ENCODE measurements at regions not wholly inside any gene's neighbourhood (a gene's known extent, or its start where the extent isn't known, plus 50 kb on each side); places are given as distances from the start of the nearest gene placed in this dataset.

- Histone ChIP-seq H3K4me1 (replicated peaks in 1 of 2) (no peaks in the 10 kb centered on the region), H3K4me3 (no peak overlapping the region), H3K27ac (no peak overlapping the region)
- no peak for ATAC-seq (replicated peaks in 6 of 8)
- 10 to 100% (median 33%) methylated on average over 1 to 4 of the region's 5 CpGs; no CpG with 5 or more reads in 2 of the 10 experiments for WGBS, 10 experiments
- in situ Hi-C loops (cut with MboI; ENCODE audit: low pct_unique_long_range_greater_than_20kb in 2 of 9, low sequenced_read_pairs in 9 of 9, unreplicated experiment in 9 of 9) = no loop called here
Measured at GRCh38 chr19:28341810-28342350, 871.1 kb downstream of the UQCRFS1 start.

- 32 to 100% (median 80%) methylated on average over 1 to 3 of the region's 4 CpGs; no CpG with 5 or more reads in 3 of the 10 experiments for WGBS, 10 experiments
- Histone ChIP-seq H3K4me1 (replicated peaks in 1 of 2) (no peaks in the 10 kb centered on the region), H3K4me3 (no peak overlapping the region), H3K27ac (no peak overlapping the region)
- in situ Hi-C loops (cut with MboI; ENCODE audit: low pct_unique_long_range_greater_than_20kb in 2 of 9, low sequenced_read_pairs in 9 of 9, unreplicated experiment in 9 of 9) = no loop called here
- ATAC-seq (replicated peaks in 6 of 8) = no peak
Measured at GRCh38 chr19:28334419-28334818, 878.5 kb downstream of the UQCRFS1 start.

DNA sequence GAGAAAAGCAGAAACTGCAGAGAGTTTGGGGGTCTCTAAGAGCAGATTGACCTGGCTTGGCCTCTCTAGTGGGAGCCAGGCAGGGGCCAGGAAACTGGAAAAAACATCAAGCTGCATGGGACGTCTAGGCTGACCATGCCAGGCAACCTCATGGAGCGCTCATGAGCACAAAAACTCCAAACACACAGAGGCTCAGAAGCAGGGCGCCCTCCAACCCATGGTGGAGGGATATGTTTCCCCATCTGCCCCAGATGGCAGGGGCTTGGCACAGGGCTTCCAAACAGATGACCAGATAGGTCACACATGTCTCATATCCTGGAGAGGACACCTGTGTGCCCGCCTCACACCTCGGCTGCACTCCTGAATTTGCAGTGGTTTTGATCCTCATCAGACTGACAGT, 879.0 kb downstream of the UQCRFS1 start:
- in situ Hi-C loops (cut with MboI; ENCODE audit: low pct_unique_long_range_greater_than_20kb in 2 of 9, low sequenced_read_pairs in 9 of 9, unreplicated experiment in 9 of 9) = no loop called here
- 19 to 100% (median 81%) methylated on average over 1 to 3 of the region's 5 CpGs; no CpG with 5 or more reads in 6 of the 10 experiments for WGBS, 10 experiments
- H3K4me1 ChIP-seq (replicated peaks in 1 of 2) = no peaks in the 10 kb centered on the region
- no peak for ATAC-seq (replicated peaks in 6 of 8)
- no peak overlapping the region for H3K27ac ChIP-seq
- no peak overlapping the region for H3K4me3 ChIP-seq

GRCh38 chr19:28332886-28333285, 880.1 kb downstream of the UQCRFS1 start:
- no peak overlapping the region for H3K4me3 ChIP-seq
- H3K27ac ChIP-seq = no peak overlapping the region
- in situ Hi-C loops (cut with MboI; ENCODE audit: low pct_unique_long_range_greater_than_20kb in 2 of 9, low sequenced_read_pairs in 9 of 9, unreplicated experiment in 9 of 9) = no loop called here
- H3K4me1 ChIP-seq (replicated peaks in 1 of 2) = no peaks in the 10 kb centered on the region
- no peak for ATAC-seq (replicated peaks in 6 of 8)
- WGBS, 10 experiments = 38 to 100% (median 83%) methylated on average over 1 to 2 of the region's 2 CpGs; no CpG with 5 or more reads in 3 of the 10 experiments

GRCh38 chr19:28332351-28332750, 880.6 kb downstream of the UQCRFS1 start:
- in situ Hi-C loops (cut with MboI; ENCODE audit: low pct_unique_long_range_greater_than_20kb in 2 of 9, low sequenced_read_pairs in 9 of 9, unreplicated experiment in 9 of 9) = no loop called here
- WGBS, 10 experiments = 0 to 93% (median 58%) methylated on average over 1 to 3 of the region's 3 CpGs; no CpG with 5 or more reads in 3 of the 10 experiments

DNA sequence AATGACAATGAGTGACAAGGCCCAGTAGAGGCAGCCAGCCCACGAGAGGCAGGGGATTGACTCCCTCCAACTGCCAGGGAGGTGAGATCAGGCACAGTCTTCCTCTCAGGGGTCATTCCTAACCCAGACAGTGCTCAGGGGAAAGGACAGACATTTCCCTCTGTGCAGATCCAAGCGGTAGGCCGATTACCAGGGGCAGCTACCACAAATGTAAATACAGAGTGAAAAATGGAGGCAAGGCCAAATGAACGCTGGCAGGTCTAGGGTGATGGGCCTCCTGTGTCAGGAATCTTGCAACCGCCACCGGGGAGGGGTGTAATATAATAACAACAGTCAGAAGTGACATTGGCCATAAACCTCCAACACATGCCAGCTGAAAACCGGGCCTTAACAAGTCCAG, 881.4 kb downstream of the UQCRFS1 start:
- Histone ChIP-seq H3K4me3 (no peak overlapping the region), H3K27ac (no peak overlapping the region), H3K4me1 (replicated peaks in 1 of 2) (no peaks in the 10 kb centered on the region)
- in situ Hi-C loops (cut with MboI; ENCODE audit: low pct_unique_long_range_greater_than_20kb in 2 of 9, low sequenced_read_pairs in 9 of 9, unreplicated experiment in 9 of 9) = no loop called here
- 51 to 88% (median 75%) methylated on average over 1 to 5 of the region's 7 CpGs; no CpG with 5 or more reads in 3 of the 10 experiments for WGBS, 10 experiments
- ATAC-seq (replicated peaks in 6 of 8) = no peak

More at GRCh38 chr19:28332351-28332750, 880.6 kb downstream of the UQCRFS1 start:
- ATAC-seq (replicated peaks in 6 of 8) = no peak
- H3K4me3 ChIP-seq = no peak overlapping the region
- no peaks in the 10 kb centered on the region for H3K4me1 ChIP-seq (replicated peaks in 1 of 2)
- no peak overlapping the region for H3K27ac ChIP-seq

DNA sequence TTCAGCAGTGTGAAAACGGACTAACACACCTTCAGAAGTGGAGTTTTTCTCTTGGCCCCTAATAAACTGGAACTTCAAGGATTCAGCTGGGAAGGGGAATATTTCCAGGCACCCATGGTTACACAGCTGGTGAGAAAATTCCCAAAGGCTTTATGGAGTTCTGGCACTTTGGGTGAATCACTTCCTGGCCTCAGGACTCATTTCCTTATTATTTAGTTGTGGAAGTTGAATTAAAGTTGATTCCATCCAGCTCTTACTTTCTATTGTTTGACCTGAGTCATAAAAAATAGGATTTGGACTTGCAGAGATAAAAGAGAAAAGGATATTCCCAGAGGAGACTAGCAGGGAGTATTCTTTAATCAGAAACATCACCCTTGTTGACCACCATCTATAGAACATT, 882.1 kb downstream of the UQCRFS1 start:
- Histone ChIP-seq H3K4me1 (replicated peaks in 1 of 2) (no peaks in the 10 kb centered on the region), H3K4me3 (no peak overlapping the region), H3K27ac (no peak overlapping the region)
- in situ Hi-C loops (cut with MboI; ENCODE audit: low pct_unique_long_range_greater_than_20kb in 2 of 9, low sequenced_read_pairs in 9 of 9, unreplicated experiment in 9 of 9) = no loop called here
- 0 to 60% (median 32%) methylated on average over 1 of the region's 1 CpG; no CpG with 5 or more reads in 2 of the 10 experiments for WGBS, 10 experiments
- ATAC-seq (replicated peaks in 6 of 8) = no peak

GRCh38 chr19:28329429-28329828, 883.5 kb downstream of the UQCRFS1 start:
- no peak for ATAC-seq (replicated peaks in 6 of 8)
- in situ Hi-C loops (cut with MboI; ENCODE audit: low pct_unique_long_range_greater_than_20kb in 2 of 9, low sequenced_read_pairs in 9 of 9, unreplicated experiment in 9 of 9) = loop anchor here in 2 of 9 experiments (10.0 kb wide), 1 partner anchor 355 kb away; no protein-coding TSS in a partner anchor
- Histone ChIP-seq H3K4me1 (replicated peaks in 1 of 2) (no peaks in the 10 kb centered on the region), H3K4me3 (no peak overlapping the region), H3K27ac (no peak overlapping the region)
- WGBS, 10 experiments = 34 to 75% (median 62%) methylated on average over 2 of the region's 4 CpGs; no CpG with 5 or more reads in 4 of the 10 experiments

DNA sequence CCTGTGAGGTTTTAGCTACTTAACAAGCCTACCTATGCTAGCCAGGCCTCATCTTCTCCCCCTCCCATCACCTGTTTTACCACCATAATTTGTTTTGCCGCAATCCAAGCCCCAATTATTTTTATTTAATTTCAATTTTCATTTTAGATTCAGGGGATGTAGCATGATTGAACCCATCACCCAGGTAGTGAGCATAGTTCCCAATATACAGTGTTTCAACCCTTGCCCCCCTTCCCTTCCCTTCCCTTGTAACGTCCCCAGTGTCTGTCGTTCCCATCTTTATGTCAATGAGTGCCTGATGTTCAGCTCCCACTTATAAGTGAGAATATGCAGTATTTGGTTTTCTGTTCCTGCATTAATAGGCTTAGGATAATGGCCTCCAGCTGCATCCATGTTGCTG, 885.0 kb downstream of the UQCRFS1 start:
- in situ Hi-C loops (cut with MboI; ENCODE audit: low pct_unique_long_range_greater_than_20kb in 2 of 9, low sequenced_read_pairs in 9 of 9, unreplicated experiment in 9 of 9) = loop anchor here in 2 of 9 experiments (10.0 kb wide), 1 partner anchor 353 kb away; no protein-coding TSS in a partner anchor
- Histone ChIP-seq H3K4me1 (replicated peaks in 1 of 2) (no peaks in the 10 kb centered on the region), H3K27ac (no peak overlapping the region), H3K4me3 (no peak overlapping the region)
- no peak for ATAC-seq (replicated peaks in 6 of 8)
- WGBS, 10 experiments = 29 to 82% (median 50%) methylated on average over 1 to 2 of the region's 3 CpGs; no CpG with 5 or more reads in 7 of the 10 experiments

- in situ Hi-C loops (cut with MboI; ENCODE audit: low pct_unique_long_range_greater_than_20kb in 2 of 9, low sequenced_read_pairs in 9 of 9, unreplicated experiment in 9 of 9) = loop anchor here in 2 of 9 experiments (10.0 kb wide), 1 partner anchor 352 kb away; no protein-coding TSS in a partner anchor
- Histone ChIP-seq H3K27ac (no peak overlapping the region), H3K4me3 (no peak overlapping the region), H3K4me1 (replicated peaks in 1 of 2) (peaks cover 0 to 7% of the 10 kb centered on the region in 2 donors)
- ATAC-seq (replicated peaks in 6 of 8) = no peak
- 0 to 92% (median 58%) methylated on average over 1 to 4 of the region's 4 CpGs; no CpG with 5 or more reads in 1 of the 10 experiments for WGBS, 10 experiments
Measured at GRCh38 chr19:28326746-28327145, 886.2 kb downstream of the UQCRFS1 start.

DNA sequence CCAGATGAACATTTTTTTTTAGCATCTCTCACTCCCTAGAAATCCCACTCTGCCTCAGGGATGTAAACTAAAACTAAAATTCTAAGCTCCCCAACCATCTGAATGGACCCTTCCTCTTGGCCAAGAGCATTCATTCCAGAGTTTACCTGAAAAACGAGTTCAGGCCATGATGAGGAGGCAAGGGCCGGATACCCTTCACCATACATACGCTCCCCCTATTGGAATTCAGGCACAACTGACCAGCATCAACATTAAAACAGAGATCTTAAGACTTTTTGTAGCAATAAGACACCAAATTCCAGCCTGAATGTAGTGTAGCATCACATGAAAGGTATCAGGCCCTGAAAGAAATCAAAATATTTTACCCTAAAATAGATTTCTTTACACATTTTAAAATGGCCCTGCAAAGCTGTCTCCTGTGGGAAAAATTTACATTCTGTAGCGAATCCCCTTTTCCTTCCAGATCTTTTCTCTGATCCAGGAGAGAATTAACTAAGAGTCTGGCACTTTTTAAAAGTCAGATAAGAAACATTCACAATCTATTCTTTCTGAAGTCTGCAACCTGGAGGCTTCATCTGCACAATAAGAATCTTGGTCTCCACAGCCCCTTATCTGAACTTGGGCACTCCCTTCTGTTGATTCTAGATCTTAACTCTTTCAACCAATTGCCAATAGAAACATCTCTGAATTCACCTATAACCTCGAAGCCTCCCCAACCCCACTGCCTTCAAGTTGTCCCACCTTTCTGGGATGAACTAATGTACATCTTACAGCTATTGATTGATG, 888.5 kb downstream of the UQCRFS1 start:
- no peak for ATAC-seq (replicated peaks in 6 of 8)
- peaks cover 0 to 7% of the 10 kb centered on the region in 2 donors for H3K4me1 ChIP-seq (replicated peaks in 1 of 2)
- H3K4me3 ChIP-seq = no peak overlapping the region
- 0 to 100% (median 60%) methylated on average over 1 to 5 of the region's 5 CpGs; no CpG with 5 or more reads in 1 of the 10 experiments for WGBS, 10 experiments
- in situ Hi-C loops (cut with MboI; ENCODE audit: low pct_unique_long_range_greater_than_20kb in 2 of 9, low sequenced_read_pairs in 9 of 9, unreplicated experiment in 9 of 9) = loop anchor here in 5 of 9 experiments (5.0 to 25.0 kb wide), 3 partner anchors 337 to 350 kb away; no protein-coding TSS in a partner anchor
- no peak overlapping the region for H3K27ac ChIP-seq

- Histone ChIP-seq H3K27ac (no peak overlapping the region), H3K4me1 (replicated peaks in 1 of 2) (peaks cover 0 to 7% of the 10 kb centered on the region in 2 donors), H3K4me3 (no peak overlapping the region)
- ATAC-seq (replicated peaks in 6 of 8) = peak in 3 of 8 experiments; percentile 23 to 81 (median 74)
- WGBS, 10 experiments = 13 to 75% (median 61%) methylated on average over 1 to 3 of the region's 3 CpGs; no CpG with 5 or more reads in 1 of the 10 experiments
- in situ Hi-C loops (cut with MboI; ENCODE audit: low pct_unique_long_range_greater_than_20kb in 2 of 9, low sequenced_read_pairs in 9 of 9, unreplicated experiment in 9 of 9) = loop anchor here in 5 of 9 experiments (5.0 to 25.0 kb wide), 3 partner anchors 336 to 348 kb away; no protein-coding TSS in a partner anchor
Measured at GRCh38 chr19:28322945-28323344, 890.0 kb downstream of the UQCRFS1 start.

DNA sequence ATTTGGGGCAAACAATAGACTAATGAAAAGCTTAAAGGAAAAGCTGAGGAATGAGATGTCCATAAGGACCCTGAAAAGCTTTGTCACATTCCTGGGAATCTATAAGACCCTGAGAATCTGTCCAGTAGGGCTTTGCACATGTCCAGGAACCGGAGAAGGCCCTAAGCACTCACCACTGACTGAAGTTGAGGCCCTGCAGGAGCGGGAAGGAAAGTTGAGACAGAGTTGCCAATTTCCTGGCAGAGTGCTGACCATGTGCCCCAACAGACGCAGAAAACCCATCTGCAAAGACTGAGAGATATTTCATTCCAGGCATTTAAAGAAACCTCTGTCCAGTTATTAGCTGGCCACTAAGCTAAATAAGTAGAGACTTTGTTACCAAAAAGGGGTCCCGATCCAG, 890.5 kb downstream of the UQCRFS1 start:
- H3K27ac ChIP-seq = no peak overlapping the region
- no peak overlapping the region for H3K4me3 ChIP-seq
- ATAC-seq (replicated peaks in 6 of 8) = peak in 1 of 8 experiments; percentile 19
- in situ Hi-C loops (cut with MboI; ENCODE audit: low pct_unique_long_range_greater_than_20kb in 2 of 9, low sequenced_read_pairs in 9 of 9, unreplicated experiment in 9 of 9) = loop anchor here in 5 of 9 experiments (5.0 to 25.0 kb wide), 3 partner anchors 335 to 348 kb away; no protein-coding TSS in a partner anchor
- whole genome bisulfite sequencing, 10 experiments = 0 to 100% (median 92%) methylated on average over 1 to 4 of the region's 4 CpGs; no CpG with 5 or more reads in 2 of the 10 experiments
- peaks cover 0 to 7% of the 10 kb centered on the region in 2 donors for H3K4me1 ChIP-seq (replicated peaks in 1 of 2)

All from motor neuron (in vitro differentiated cells).